ENCODE measurements at regions not wholly inside any gene's neighbourhood (a gene's known extent, or its start where the extent isn't known, plus 50 kb on each side); places are given as distances from the start of the nearest gene placed in this dataset.

DNA sequence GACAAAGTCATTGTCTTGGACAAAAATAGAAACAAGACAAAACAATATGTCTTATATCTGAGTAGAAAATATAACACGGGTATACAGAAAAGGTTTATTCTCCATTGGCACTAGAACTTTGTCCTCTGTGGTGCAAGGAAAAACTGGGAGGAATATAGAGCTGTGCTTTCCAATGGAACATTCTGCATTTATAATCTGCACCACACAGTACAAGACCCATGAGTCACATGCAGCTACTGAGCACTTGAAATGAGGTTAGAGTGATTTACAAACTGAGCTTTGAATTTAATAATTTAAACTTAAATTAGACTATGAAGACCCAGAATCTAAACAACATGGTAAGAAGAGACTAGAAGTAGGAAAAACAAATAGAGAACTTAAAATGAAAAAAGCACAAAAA is 86.1 kb downstream of the RAP2A start:
- H3K9me3 ChIP-seq (ENCODE audit: control insufficient read depth in 2 of 2, low read length in 2 of 2) = no peaks in the 10 kb centered on the region
- Mint-ChIP-seq H3K36me3 (no peaks in the 10 kb centered on the region), H3K27me3 (peaks cover 19% of the 10 kb centered on the region)

GRCh38 chr13:97520866-97521265 is 86.9 kb downstream of the RAP2A start:
- no peaks in the 10 kb centered on the region for H3K9me3 ChIP-seq (ENCODE audit: control insufficient read depth in 2 of 2, low read length in 2 of 2)
- peaks cover 0 to 9% (median 2%) of the 10 kb centered on the region in 7 donors for H3K9me3 Mint-ChIP-seq
- H3K4me1 ChIP-seq (ENCODE audit: control insufficient read depth, insufficient read depth, low read length, poor library complexity, severe bottlenecking) = no peaks in the 10 kb centered on the region
- no peaks in the 10 kb centered on the region for H3K36me3 ChIP-seq (ENCODE audit: control insufficient read depth, insufficient read depth, low read length)
- peaks cover 0 to 6% (median 0%) of the 10 kb centered on the region in 4 donors for H3K4me1 Mint-ChIP-seq
- peak overlapping the region in 1 of 3 donors; percentile 1 for H3K27ac Mint-ChIP-seq
- DNase-seq = no peak
- H3K4me3 ChIP-seq (ENCODE audit: low read depth, low read length) = no peak overlapping the region
- no peak overlapping the region for H3K27ac ChIP-seq (ENCODE audit: insufficient read depth, low read length, poor library complexity, severe bottlenecking)
- no peaks in the 10 kb centered on the region for H3K36me3 Mint-ChIP-seq
- no peak for ATAC-seq (ENCODE audit: low read depth in 2 of 2)
- peaks cover 19% of the 10 kb centered on the region for H3K27me3 Mint-ChIP-seq
- no peaks in the 10 kb centered on the region for H3K27me3 ChIP-seq (ENCODE audit: control insufficient read depth, insufficient read depth, low read length)
- no peak overlapping the region for H3K4me3 Mint-ChIP-seq

More for the DNA sequence above, 86.1 kb downstream of the RAP2A start:
- DNase-seq (no peak), ATAC-seq (ENCODE audit: low read depth in 2 of 2) (no peak)
- Histone ChIP-seq H3K27ac (ENCODE audit: insufficient read depth, low read length, poor library complexity, severe bottlenecking) (no peak overlapping the region), H3K36me3 (ENCODE audit: control insufficient read depth, insufficient read depth, low read length) (no peaks in the 10 kb centered on the region), H3K4me3 (ENCODE audit: low read depth, low read length) (no peak overlapping the region), H3K4me1 (ENCODE audit: control insufficient read depth, insufficient read depth, low read length, poor library complexity, severe bottlenecking) (no peaks in the 10 kb centered on the region), H3K27me3 (ENCODE audit: control insufficient read depth, insufficient read depth, low read length) (no peaks in the 10 kb centered on the region)
- peaks cover 0 to 9% (median 2%) of the 10 kb centered on the region in 7 donors for H3K9me3 Mint-ChIP-seq
- peaks cover 0 to 6% (median 0%) of the 10 kb centered on the region in 4 donors for H3K4me1 Mint-ChIP-seq
- no peak overlapping the region for H3K27ac Mint-ChIP-seq
- H3K4me3 Mint-ChIP-seq = no peak overlapping the region

GRCh38 chr13:97521726-97522125 is 87.8 kb downstream of the RAP2A start:
- Mint-ChIP-seq H3K27ac (no peak overlapping the region), H3K4me1 (peaks cover 0 to 6% (median 0%) of the 10 kb centered on the region in 4 donors), H3K36me3 (no peaks in the 10 kb centered on the region), H3K9me3 (peaks cover 0 to 9% (median 2%) of the 10 kb centered on the region in 7 donors), H3K27me3 (peaks cover 15% of the 10 kb centered on the region), H3K4me3 (no peak overlapping the region)
- no peak for DNase-seq
- H3K27ac ChIP-seq (ENCODE audit: insufficient read depth, low read length, poor library complexity, severe bottlenecking) = no peak overlapping the region
- H3K36me3 ChIP-seq (ENCODE audit: control insufficient read depth, insufficient read depth, low read length) = no peaks in the 10 kb centered on the region
- no peaks in the 10 kb centered on the region for H3K4me1 ChIP-seq (ENCODE audit: control insufficient read depth, insufficient read depth, low read length, poor library complexity, severe bottlenecking)
- H3K4me3 ChIP-seq (ENCODE audit: low read depth, low read length) = no peak overlapping the region
- no peaks in the 10 kb centered on the region for H3K9me3 ChIP-seq (ENCODE audit: control insufficient read depth in 2 of 2, low read length in 2 of 2)
- ATAC-seq (ENCODE audit: low read depth in 2 of 2) = no peak
- no peaks in the 10 kb centered on the region for H3K27me3 ChIP-seq (ENCODE audit: control insufficient read depth, insufficient read depth, low read length)

- H3K4me1 ChIP-seq (ENCODE audit: control insufficient read depth, insufficient read depth, low read length, poor library complexity, severe bottlenecking) = no peaks in the 10 kb centered on the region
- H3K27me3 ChIP-seq (ENCODE audit: control insufficient read depth, insufficient read depth, low read length) = no peaks in the 10 kb centered on the region
- no peaks in the 10 kb centered on the region for H3K36me3 Mint-ChIP-seq
- peaks cover 0 to 9% (median 2%) of the 10 kb centered on the region in 7 donors for H3K9me3 Mint-ChIP-seq
- H3K27me3 Mint-ChIP-seq = peaks cover 13% of the 10 kb centered on the region
- DNase-seq = no peak
- H3K27ac Mint-ChIP-seq = no peak overlapping the region
- no peaks in the 10 kb centered on the region for H3K36me3 ChIP-seq (ENCODE audit: control insufficient read depth, insufficient read depth, low read length)
- no peak overlapping the region for H3K4me3 ChIP-seq (ENCODE audit: low read depth, low read length)
- peaks cover 0 to 6% (median 0%) of the 10 kb centered on the region in 4 donors for H3K4me1 Mint-ChIP-seq
- ATAC-seq (ENCODE audit: low read depth in 2 of 2) = no peak
- no peaks in the 10 kb centered on the region for H3K9me3 ChIP-seq (ENCODE audit: control insufficient read depth in 2 of 2, low read length in 2 of 2)
- no peak overlapping the region for H3K27ac ChIP-seq (ENCODE audit: insufficient read depth, low read length, poor library complexity, severe bottlenecking)
- no peak overlapping the region for H3K4me3 Mint-ChIP-seq
Observed at GRCh38 chr13:97522243-97522642, 88.3 kb downstream of the RAP2A start.

DNA sequence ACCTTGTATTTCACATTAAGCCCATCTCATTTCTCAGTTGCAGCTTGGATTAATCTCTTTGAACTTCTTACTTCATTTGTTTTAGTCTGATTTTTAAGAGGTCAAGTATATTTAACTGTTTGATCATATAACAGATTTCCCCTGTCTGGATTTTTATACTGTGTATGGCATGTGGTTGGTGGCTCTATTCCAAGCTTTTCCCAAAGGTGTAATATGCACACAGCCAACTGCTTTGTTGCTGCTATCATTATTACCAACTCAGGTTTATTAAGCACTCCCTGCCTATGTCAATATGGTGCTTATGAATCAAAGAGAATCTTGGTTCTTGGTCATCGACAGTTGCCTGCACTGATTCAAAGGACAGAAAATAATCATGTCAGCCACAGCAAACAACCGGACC is 92.6 kb downstream of the RAP2A start:
- H3K27ac ChIP-seq (ENCODE audit: insufficient read depth, low read length, poor library complexity, severe bottlenecking) = no peak overlapping the region
- no peak for ATAC-seq (ENCODE audit: low read depth in 2 of 2)
- H3K4me3 ChIP-seq (ENCODE audit: low read depth, low read length) = no peak overlapping the region
- H3K36me3 ChIP-seq (ENCODE audit: control insufficient read depth, insufficient read depth, low read length) = no peaks in the 10 kb centered on the region
- Mint-ChIP-seq H3K9me3 (peaks cover 0 to 6% (median 2%) of the 10 kb centered on the region in 7 donors), H3K4me3 (no peak overlapping the region), H3K4me1 (peaks cover 0 to 6% (median 0%) of the 10 kb centered on the region in 4 donors), H3K27me3 (peaks cover 8% of the 10 kb centered on the region), H3K36me3 (no peaks in the 10 kb centered on the region), H3K27ac (no peak overlapping the region)
- DNase-seq = no peak
- no peaks in the 10 kb centered on the region for H3K27me3 ChIP-seq (ENCODE audit: control insufficient read depth, insufficient read depth, low read length)
- H3K9me3 ChIP-seq (ENCODE audit: control insufficient read depth in 2 of 2, low read length in 2 of 2) = no peaks in the 10 kb centered on the region
- no peaks in the 10 kb centered on the region for H3K4me1 ChIP-seq (ENCODE audit: control insufficient read depth, insufficient read depth, low read length, poor library complexity, severe bottlenecking)

GRCh38 chr13:97528518-97528917 is 94.5 kb downstream of the RAP2A start:
- H3K27me3 Mint-ChIP-seq = no peaks in the 10 kb centered on the region
- ATAC-seq (ENCODE audit: low read depth in 2 of 2) = no peak
- no peak overlapping the region for H3K4me3 Mint-ChIP-seq
- Histone ChIP-seq H3K4me1 (ENCODE audit: control insufficient read depth, insufficient read depth, low read length, poor library complexity, severe bottlenecking) (no peaks in the 10 kb centered on the region), H3K9me3 (ENCODE audit: control insufficient read depth in 2 of 2, low read length in 2 of 2) (no peaks in the 10 kb centered on the region), H3K27me3 (ENCODE audit: control insufficient read depth, insufficient read depth, low read length) (no peaks in the 10 kb centered on the region), H3K4me3 (ENCODE audit: low read depth, low read length) (no peak overlapping the region), H3K36me3 (ENCODE audit: control insufficient read depth, insufficient read depth, low read length) (no peaks in the 10 kb centered on the region), H3K27ac (ENCODE audit: insufficient read depth, low read length, poor library complexity, severe bottlenecking) (no peak overlapping the region)
- no peak overlapping the region for H3K27ac Mint-ChIP-seq
- peaks cover 0 to 6% (median 0%) of the 10 kb centered on the region in 4 donors for H3K4me1 Mint-ChIP-seq
- H3K36me3 Mint-ChIP-seq = no peaks in the 10 kb centered on the region
- peaks cover 0 to 6% (median 0%) of the 10 kb centered on the region in 7 donors for H3K9me3 Mint-ChIP-seq
- DNase-seq = no peak

GRCh38 chr13:97534540-97534939 is 100.6 kb downstream of the RAP2A start:
- Mint-ChIP-seq H3K27me3 (no peaks in the 10 kb centered on the region), H3K36me3 (no peaks in the 10 kb centered on the region), H3K4me1 (no peaks in the 10 kb centered on the region), H3K27ac (no peak overlapping the region), H3K9me3 (peaks cover 0 to 5% (median 0%) of the 10 kb centered on the region in 7 donors), H3K4me3 (no peak overlapping the region)
- DNase-seq (no peak), ATAC-seq (ENCODE audit: low read depth in 2 of 2) (no peak)
- H3K4me1 ChIP-seq (ENCODE audit: control insufficient read depth, insufficient read depth, low read length, poor library complexity, severe bottlenecking) = no peaks in the 10 kb centered on the region
- H3K27ac ChIP-seq (ENCODE audit: insufficient read depth, low read length, poor library complexity, severe bottlenecking) = no peak overlapping the region
- H3K9me3 ChIP-seq (ENCODE audit: control insufficient read depth in 2 of 2, low read length in 2 of 2) = no peaks in the 10 kb centered on the region
- no peak overlapping the region for H3K4me3 ChIP-seq (ENCODE audit: low read depth, low read length)
- no peaks in the 10 kb centered on the region for H3K36me3 ChIP-seq (ENCODE audit: control insufficient read depth, insufficient read depth, low read length)
- H3K27me3 ChIP-seq (ENCODE audit: control insufficient read depth, insufficient read depth, low read length) = no peaks in the 10 kb centered on the region

DNA sequence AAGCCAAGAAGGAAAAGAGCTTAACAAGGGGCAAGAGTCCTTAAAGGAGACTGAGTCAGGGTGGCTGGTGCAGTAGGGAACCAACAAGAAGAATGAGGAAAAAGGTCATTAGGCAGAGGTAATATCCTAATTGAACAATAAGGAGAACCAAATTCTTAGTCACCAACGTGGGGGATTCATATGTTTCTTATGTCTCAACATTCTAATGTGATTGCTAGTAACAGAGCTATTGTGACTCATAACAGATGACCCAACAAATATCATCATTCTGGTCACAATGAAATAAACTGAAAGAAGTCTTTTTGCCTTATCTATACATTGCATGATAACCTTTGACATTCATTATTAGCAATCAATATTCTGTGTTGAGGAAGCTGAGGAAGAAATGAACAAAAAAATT is 101.6 kb downstream of the RAP2A start:
- DNase-seq = no peak

More for the DNA sequence above, 101.6 kb downstream of the RAP2A start:
- no peaks in the 10 kb centered on the region for H3K36me3 ChIP-seq (ENCODE audit: control insufficient read depth, insufficient read depth, low read length)
- Mint-ChIP-seq H3K9me3 (peaks cover 0 to 7% (median 0%) of the 10 kb centered on the region in 7 donors), H3K4me3 (no peak overlapping the region), H3K27ac (no peak overlapping the region), H3K4me1 (no peaks in the 10 kb centered on the region), H3K36me3 (no peaks in the 10 kb centered on the region), H3K27me3 (no peaks in the 10 kb centered on the region)
- ATAC-seq (ENCODE audit: low read depth in 2 of 2) = no peak
- no peak overlapping the region for H3K27ac ChIP-seq (ENCODE audit: insufficient read depth, low read length, poor library complexity, severe bottlenecking)
- H3K4me3 ChIP-seq (ENCODE audit: low read depth, low read length) = no peak overlapping the region
- no peaks in the 10 kb centered on the region for H3K9me3 ChIP-seq (ENCODE audit: control insufficient read depth in 2 of 2, low read length in 2 of 2)
- H3K4me1 ChIP-seq (ENCODE audit: control insufficient read depth, insufficient read depth, low read length, poor library complexity, severe bottlenecking) = no peaks in the 10 kb centered on the region
- H3K27me3 ChIP-seq (ENCODE audit: control insufficient read depth, insufficient read depth, low read length) = no peaks in the 10 kb centered on the region

Data from CD4-positive, CD25-positive, alpha-beta regulatory T cell (primary cell).